SK-N-SH (cell line): ENCODE measurements at regions not wholly inside any gene's neighbourhood (a gene's known extent, or its start where the extent isn't known, plus 50 kb on each side); places are given as distances from the start of the nearest gene placed in this dataset.

Experiments used
- CTCF ChIA-PET: fragments of 300-600, 350-600 bp; formaldehyde crosslinking; extraction: SDS; loops from one replicate; lab custom pipeline; 2021; lab: Yijun Ruan, JAX
- POLR2A ChIA-PET: fragments of 350-600 bp; sonication (Branson Sonifier 250); formaldehyde crosslinking; extraction: SDS; loops from one replicate; lab custom pipeline; 2020; ENCODE audit warnings: antibody characterized with exemption, inconsistent platforms; lab: Yijun Ruan, JAX
- DNase-seq: peaks from one replicate; pipeline ENCODE4 v3.0.0; 2012
- H2AFZ ChIP-seq: fragments of 200-600 bp; sonication (generic); 2 replicates; pipeline ENCODE4 v1.8.1; 2016; ENCODE audit warnings: antibody characterized with exemption, mild to moderate bottlenecking, low read depth
- H3F3A ChIP-seq: fragments of 200-600 bp; sonication (generic); replicated peaks from 2 replicates; pipeline ENCODE3; 2016; ENCODE audit warnings: antibody characterized with exemption, mild to moderate bottlenecking; ENCODE audit not compliant: insufficient read depth
- H3K27ac ChIP-seq, 2 experiments: fragments of 200-500 bp in 1 of 2; fragments of 200-600 bp in 1 of 2; sonication (Bioruptor generic) in 1 of 2; sonication (generic), shearing (Covaris generic) in 1 of 2; 2 replicates each; pipeline versions ENCODE4 v1.5.1 to v1.6.1; 2014 to 2016; ENCODE audit warnings: low read depth in 2 of 2, inconsistent platforms in 1 of 2, low read length in 1 of 2, mild to moderate bottlenecking in 1 of 2, mixed read lengths in 1 of 2
- H3K27me3 ChIP-seq: fragments of 200-600 bp; sonication (generic), shearing (Covaris generic); 2 replicates; pipeline ENCODE4 v1.6.1; 2016; ENCODE audit warnings: mixed run types; ENCODE audit not compliant: insufficient read depth
- H3K36me3 ChIP-seq, 2 experiments: fragments of 200-500 bp in 1 of 2; fragments of 200-600 bp in 1 of 2; sonication (Bioruptor generic) in 1 of 2; sonication (generic) in 1 of 2; replicated peaks in 1 of 2; 2 replicates each; pipeline versions ENCODE3 to v1.5.1; 2014 to 2016; ENCODE audit warnings: low read length in 1 of 2, mild to moderate bottlenecking in 1 of 2; ENCODE audit not compliant: insufficient read depth in 2 of 2, control insufficient read depth in 1 of 2
- H3K4me1 ChIP-seq, 2 experiments: fragments of 200-500 bp in 1 of 2; fragments of 200-600 bp in 1 of 2; sonication (Bioruptor generic) in 1 of 2; sonication (generic), shearing (Covaris generic) in 1 of 2; 2 replicates each; pipeline versions ENCODE4 v1.5.1 to v1.6.1; 2014 to 2016; ENCODE audit warnings: low read depth in 1 of 2, low read length in 1 of 2, mixed run types in 1 of 2; ENCODE audit not compliant: insufficient read depth in 2 of 2, control insufficient read depth in 1 of 2
- H3K4me2 ChIP-seq: fragments of 200-600 bp; sonication (generic), shearing (Covaris generic); 2 replicates; pipeline ENCODE4 v1.6.1; 2017; ENCODE audit warnings: mixed run types
- H3K4me3 ChIP-seq, 2 experiments: fragments of 200-500 bp in 1 of 2; fragments of 200-600 bp in 1 of 2; sonication (Bioruptor generic) in 1 of 2; sonication (generic), shearing (Covaris generic) in 1 of 2; 2 replicates each; pipeline versions ENCODE4 v1.5.1 to v1.8.1; 2014 to 2016; ENCODE audit warnings: low read depth in 2 of 2, inconsistent platforms in 1 of 2, low read length in 1 of 2, mild to moderate bottlenecking in 1 of 2, mixed read lengths in 1 of 2, moderate library complexity in 1 of 2
- H3K79me2 ChIP-seq: fragments of 200-600 bp; sonication (generic); 2 replicates; pipeline ENCODE4 v1.8.1; 2017; ENCODE audit warnings: mild to moderate bottlenecking; ENCODE audit not compliant: insufficient read depth
- H3K9ac ChIP-seq: fragments of 200-600 bp; sonication (generic); 2 replicates; pipeline ENCODE4 v1.6.1; 2017; ENCODE audit warnings: mixed run types
- H3K9me2 ChIP-seq: fragments of 200-600 bp; sonication (generic); 2 replicates; pipeline ENCODE4 v1.6.1; 2017; ENCODE audit warnings: mixed run types
- H3K9me3 ChIP-seq: fragments of 200-600 bp; sonication (generic); 2 replicates; pipeline ENCODE4 v1.6.1; 2017; ENCODE audit warnings: mixed run types, mild to moderate bottlenecking, moderate library complexity
- H4K20me1 ChIP-seq: fragments of 200-600 bp; sonication (generic); 2 replicates; pipeline ENCODE4 v1.6.1; 2017; ENCODE audit warnings: mild to moderate bottlenecking, mixed run types; ENCODE audit not compliant: insufficient read depth
- CHD2 ChIP-seq: fragments of 150-350 bp; IDR thresholded peaks from 2 replicates; pipeline ENCODE4 v1.6.1; 2018; ENCODE audit warnings: low read length; ENCODE audit not compliant: partially characterized antibody
- ELF1 ChIP-seq: IDR thresholded peaks from 2 replicates; pipeline ENCODE4 v1.4.0; 2012
- FOSL2 ChIP-seq: IDR thresholded peaks from 2 replicates; pipeline ENCODE4 v1.4.0; 2012; ENCODE audit warnings: low read depth, mild to moderate bottlenecking, moderate library complexity, borderline replicate concordance
- MAX ChIP-seq: IDR thresholded peaks from 2 replicates; pipeline ENCODE4 v1.4.0; 2012; ENCODE audit warnings: low read depth
- MEF2A ChIP-seq: IDR thresholded peaks from 2 replicates; pipeline ENCODE4 v1.4.0; 2012; ENCODE audit warnings: low read depth, borderline replicate concordance
- NFIC ChIP-seq: IDR thresholded peaks from 2 replicates; pipeline ENCODE4 v1.4.0; 2012; ENCODE audit warnings: borderline replicate concordance
- NRF1 ChIP-seq: IDR thresholded peaks from 2 replicates; pipeline ENCODE4 v1.6.1; 2012; ENCODE audit warnings: low read depth, mild to moderate bottlenecking, low read length
- RCOR1 ChIP-seq: fragments of 150-350 bp; IDR thresholded peaks from 2 replicates; pipeline ENCODE4 v1.6.1; 2017; ENCODE audit warnings: antibody characterized with exemption, low read length
- SIN3A ChIP-seq: IDR thresholded peaks from 2 replicates; pipeline ENCODE4 v1.6.1; 2012; ENCODE audit warnings: low read depth, mild to moderate bottlenecking, low read length, moderate library complexity, borderline replicate concordance
- TAF1 ChIP-seq: IDR thresholded peaks from 2 replicates; pipeline ENCODE4 v1.6.1; 2012; ENCODE audit warnings: low read depth, mild to moderate bottlenecking, low read length, moderate library complexity, borderline replicate concordance
- TEAD4 ChIP-seq: IDR thresholded peaks from 2 replicates; pipeline ENCODE4 v1.4.0; 2012; ENCODE audit warnings: mild to moderate bottlenecking, borderline replicate concordance; ENCODE audit not compliant: insufficient read depth
- YY1 ChIP-seq: IDR thresholded peaks from 2 replicates; pipeline ENCODE4 v1.4.0; 2012; ENCODE audit warnings: low read depth, mild to moderate bottlenecking
- WGBS: methylation state at CpG from one replicate; pipeline ENCODE4 v1.1.6; 2017; ENCODE audit warnings: low lambda C conversion rate; 5-methylcytosine and 5-hydroxymethylcytosine counted together
- TF ChIP-seq, protein P1 (sequence below): fragments of 150-350 bp; IDR thresholded peaks from 2 replicates; pipeline ENCODE4 v1.6.1; 2017; ENCODE audit warnings: antibody characterized with exemption, low read length, low read depth, borderline replicate concordance
- TF ChIP-seq, protein P2 (sequence below): fragments of 150-350 bp; IDR thresholded peaks from 2 replicates; pipeline ENCODE4 v1.6.1; 2016; ENCODE audit warnings: mild to moderate bottlenecking, low read depth, low read length
- TF ChIP-seq, protein P3 (sequence below): IDR thresholded peaks from 2 replicates; pipeline ENCODE4 v1.6.1; 2012; ENCODE audit warnings: mild to moderate bottlenecking, low read depth, low read length, moderate library complexity
- TF ChIP-seq, protein P4 (sequence below): IDR thresholded peaks from 2 replicates; pipeline ENCODE4; 2012

DNA sequence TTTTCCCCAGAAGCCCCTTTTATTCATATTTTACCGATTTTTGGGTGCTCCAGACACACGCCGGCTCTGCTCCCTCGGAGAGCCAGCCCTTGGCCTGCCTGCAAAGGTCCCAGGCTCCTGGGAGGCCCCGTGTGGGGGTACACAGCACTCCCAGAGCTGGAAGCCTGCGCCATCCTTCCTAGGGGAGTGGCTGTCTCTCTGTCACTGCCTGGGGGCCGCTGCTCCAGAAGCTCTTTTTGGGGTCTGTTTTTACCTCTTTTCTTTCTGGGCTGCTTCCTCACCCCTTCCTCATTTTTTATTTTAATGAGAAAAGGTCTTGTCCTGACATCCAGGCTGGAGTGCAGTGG, 119.1 kb upstream of the COL5A1 start:
- no peak overlapping the region for H3K27ac ChIP-seq
- no peaks in the 10 kb centered on the region for H4K20me1 ChIP-seq
- no peaks in the 10 kb centered on the region for H3F3A ChIP-seq
- H3K79me2 ChIP-seq: no peaks in the 10 kb centered on the region
- no peaks in the 10 kb centered on the region for H3K36me3 ChIP-seq
- POLR2A ChIA-PET: no interaction called here
- no peak overlapping the region for H3K9ac ChIP-seq
- H3K4me3 ChIP-seq: no peak overlapping the region
- H3K27me3 ChIP-seq: no peaks in the 10 kb centered on the region
- WGBS: 80% methylated on average over 7 of the region's 7 CpGs
- no peak for DNase-seq
- no peak overlapping the region for H3K4me2 ChIP-seq
- TF ChIP-seq MEF2A: no peak
- TF ChIP-seq MAX: no peak
- no peak for TF ChIP-seq YY1
- no peak for TF ChIP-seq SIN3A
- TF ChIP-seq, protein P1, sequence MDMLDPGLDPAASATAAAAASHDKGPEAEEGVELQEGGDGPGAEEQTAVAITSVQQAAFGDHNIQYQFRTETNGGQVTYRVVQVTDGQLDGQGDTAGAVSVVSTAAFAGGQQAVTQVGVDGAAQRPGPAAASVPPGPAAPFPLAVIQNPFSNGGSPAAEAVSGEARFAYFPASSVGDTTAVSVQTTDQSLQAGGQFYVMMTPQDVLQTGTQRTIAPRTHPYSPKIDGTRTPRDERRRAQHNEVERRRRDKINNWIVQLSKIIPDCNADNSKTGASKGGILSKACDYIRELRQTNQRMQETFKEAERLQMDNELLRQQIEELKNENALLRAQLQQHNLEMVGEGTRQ: no peak
- no peak for TF ChIP-seq TAF1
- TF ChIP-seq NRF1: no peak
- TF ChIP-seq, protein P2, sequence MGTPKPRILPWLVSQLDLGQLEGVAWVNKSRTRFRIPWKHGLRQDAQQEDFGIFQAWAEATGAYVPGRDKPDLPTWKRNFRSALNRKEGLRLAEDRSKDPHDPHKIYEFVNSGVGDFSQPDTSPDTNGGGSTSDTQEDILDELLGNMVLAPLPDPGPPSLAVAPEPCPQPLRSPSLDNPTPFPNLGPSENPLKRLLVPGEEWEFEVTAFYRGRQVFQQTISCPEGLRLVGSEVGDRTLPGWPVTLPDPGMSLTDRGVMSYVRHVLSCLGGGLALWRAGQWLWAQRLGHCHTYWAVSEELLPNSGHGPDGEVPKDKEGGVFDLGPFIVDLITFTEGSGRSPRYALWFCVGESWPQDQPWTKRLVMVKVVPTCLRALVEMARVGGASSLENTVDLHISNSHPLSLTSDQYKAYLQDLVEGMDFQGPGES: no peak
- no peak for TF ChIP-seq ELF1
- no peak for TF ChIP-seq NFIC
- TF ChIP-seq RCOR1: no peak
- TF ChIP-seq FOSL2: no peak
- TF ChIP-seq CHD2: no peak
- TF ChIP-seq, protein P3, sequence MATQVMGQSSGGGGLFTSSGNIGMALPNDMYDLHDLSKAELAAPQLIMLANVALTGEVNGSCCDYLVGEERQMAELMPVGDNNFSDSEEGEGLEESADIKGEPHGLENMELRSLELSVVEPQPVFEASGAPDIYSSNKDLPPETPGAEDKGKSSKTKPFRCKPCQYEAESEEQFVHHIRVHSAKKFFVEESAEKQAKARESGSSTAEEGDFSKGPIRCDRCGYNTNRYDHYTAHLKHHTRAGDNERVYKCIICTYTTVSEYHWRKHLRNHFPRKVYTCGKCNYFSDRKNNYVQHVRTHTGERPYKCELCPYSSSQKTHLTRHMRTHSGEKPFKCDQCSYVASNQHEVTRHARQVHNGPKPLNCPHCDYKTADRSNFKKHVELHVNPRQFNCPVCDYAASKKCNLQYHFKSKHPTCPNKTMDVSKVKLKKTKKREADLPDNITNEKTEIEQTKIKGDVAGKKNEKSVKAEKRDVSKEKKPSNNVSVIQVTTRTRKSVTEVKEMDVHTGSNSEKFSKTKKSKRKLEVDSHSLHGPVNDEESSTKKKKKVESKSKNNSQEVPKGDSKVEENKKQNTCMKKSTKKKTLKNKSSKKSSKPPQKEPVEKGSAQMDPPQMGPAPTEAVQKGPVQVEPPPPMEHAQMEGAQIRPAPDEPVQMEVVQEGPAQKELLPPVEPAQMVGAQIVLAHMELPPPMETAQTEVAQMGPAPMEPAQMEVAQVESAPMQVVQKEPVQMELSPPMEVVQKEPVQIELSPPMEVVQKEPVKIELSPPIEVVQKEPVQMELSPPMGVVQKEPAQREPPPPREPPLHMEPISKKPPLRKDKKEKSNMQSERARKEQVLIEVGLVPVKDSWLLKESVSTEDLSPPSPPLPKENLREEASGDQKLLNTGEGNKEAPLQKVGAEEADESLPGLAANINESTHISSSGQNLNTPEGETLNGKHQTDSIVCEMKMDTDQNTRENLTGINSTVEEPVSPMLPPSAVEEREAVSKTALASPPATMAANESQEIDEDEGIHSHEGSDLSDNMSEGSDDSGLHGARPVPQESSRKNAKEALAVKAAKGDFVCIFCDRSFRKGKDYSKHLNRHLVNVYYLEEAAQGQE: no peak
- no peak for TF ChIP-seq TEAD4
- TF ChIP-seq, protein P4, sequence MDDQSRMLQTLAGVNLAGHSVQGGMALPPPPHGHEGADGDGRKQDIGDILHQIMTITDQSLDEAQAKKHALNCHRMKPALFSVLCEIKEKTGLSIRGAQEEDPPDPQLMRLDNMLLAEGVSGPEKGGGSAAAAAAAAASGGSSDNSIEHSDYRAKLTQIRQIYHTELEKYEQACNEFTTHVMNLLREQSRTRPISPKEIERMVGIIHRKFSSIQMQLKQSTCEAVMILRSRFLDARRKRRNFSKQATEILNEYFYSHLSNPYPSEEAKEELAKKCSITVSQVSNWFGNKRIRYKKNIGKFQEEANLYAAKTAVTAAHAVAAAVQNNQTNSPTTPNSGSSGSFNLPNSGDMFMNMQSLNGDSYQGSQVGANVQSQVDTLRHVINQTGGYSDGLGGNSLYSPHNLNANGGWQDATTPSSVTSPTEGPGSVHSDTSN: no peak
- TF ChIP-seq, all 33 proteins: peak for 0
- peaks cover 0 to 27% of the 10 kb centered on the region in 2 experiments; a peak in 1 of 4 replicates for H3K4me1 ChIP-seq
- no peak overlapping the region for H2AFZ ChIP-seq
- CTCF ChIA-PET: interaction anchor here (1.3 kb wide), 1 partner anchor 216 kb away, joined by 3 read pairs; no protein-coding TSS in a partner anchor
- no peaks in the 10 kb centered on the region for H3K9me3 ChIP-seq
- H3K9me2 ChIP-seq: no peaks in the 10 kb centered on the region
